C4-2B (cell line): ENCODE measurements at regions not wholly inside any gene's neighbourhood (a gene's known extent, or its start where the extent isn't known, plus 50 kb on each side); places are given as distances from the start of the nearest gene placed in this dataset.
"Not testable (repeated sequence)": the region's sequence is repeated elsewhere in the genome, so short reads cannot be mapped to it uniquely, and the experiment has no call there.

Experiments
- H3K27ac ChIP-seq: fragments of 450-650 bp; 2 replicates; pipeline ENCODE4 v1.5.1; 2017
- ZFX ChIP-seq: fragments of 450-650 bp; IDR thresholded peaks from 2 replicates; pipeline ENCODE4 v1.6.1; 2017
- TF ChIP-seq, protein P1 (sequence below): fragments of 450-650 bp; conservative IDR thresholded peaks from 2 replicates; pipeline ENCODE4 v1.5.1; 2017; ENCODE audit warnings: mild to moderate bottlenecking

DNA sequence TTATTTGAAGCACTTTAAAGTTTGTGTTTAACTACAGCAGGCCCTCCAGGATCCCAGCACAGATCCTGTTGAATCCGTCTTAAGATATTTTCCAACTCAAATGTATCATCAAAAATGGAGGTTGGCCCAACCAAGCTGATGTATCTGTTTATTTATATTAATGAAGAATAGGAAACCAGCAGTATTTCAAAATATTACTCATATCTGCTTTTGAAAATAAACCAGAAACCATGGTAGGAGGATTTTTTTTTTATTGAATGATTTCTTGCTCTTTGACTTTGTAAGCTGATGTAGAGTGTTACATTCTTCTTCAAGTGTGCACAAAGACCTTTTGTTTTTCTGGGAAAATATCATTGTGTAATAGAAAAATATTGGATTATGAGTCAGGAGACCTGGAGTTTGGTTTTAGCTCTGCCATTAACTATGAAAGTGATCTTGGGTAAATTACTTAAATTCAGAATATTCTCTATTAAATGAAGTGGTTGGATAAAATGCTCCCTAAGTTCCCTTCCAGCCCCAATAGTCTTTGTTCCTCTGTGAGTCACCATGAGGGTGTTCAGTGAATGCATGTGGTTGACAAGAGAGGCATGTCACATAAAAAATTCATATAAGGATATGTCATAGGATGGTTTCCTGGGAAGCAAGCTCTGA lies 221.3 kb upstream of the GAP43 start:
- no peak overlapping the region for H3K27ac ChIP-seq

DNA sequence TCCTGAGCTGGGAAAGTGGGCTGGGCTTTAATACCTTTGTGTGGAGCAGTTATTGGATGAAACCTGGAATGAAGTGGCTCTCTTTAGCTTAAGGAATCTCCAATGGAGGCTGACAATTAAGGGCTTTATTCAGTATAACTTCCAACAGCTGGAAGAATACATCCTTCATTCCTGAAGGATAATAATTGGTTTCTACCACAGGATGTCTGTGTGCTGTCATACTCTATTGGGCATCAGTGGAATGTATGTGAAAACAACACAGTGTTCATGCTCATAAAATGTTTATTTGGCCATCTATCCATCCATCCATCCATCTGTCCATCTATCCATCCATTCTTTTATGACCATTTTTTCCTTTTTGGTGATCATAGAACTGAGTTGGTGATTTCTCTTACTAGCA lies 220.7 kb upstream of the GAP43 start:
- H3K27ac ChIP-seq: no peak overlapping the region
- no peak for TF ChIP-seq ZFX
- TF ChIP-seq, protein P1, sequence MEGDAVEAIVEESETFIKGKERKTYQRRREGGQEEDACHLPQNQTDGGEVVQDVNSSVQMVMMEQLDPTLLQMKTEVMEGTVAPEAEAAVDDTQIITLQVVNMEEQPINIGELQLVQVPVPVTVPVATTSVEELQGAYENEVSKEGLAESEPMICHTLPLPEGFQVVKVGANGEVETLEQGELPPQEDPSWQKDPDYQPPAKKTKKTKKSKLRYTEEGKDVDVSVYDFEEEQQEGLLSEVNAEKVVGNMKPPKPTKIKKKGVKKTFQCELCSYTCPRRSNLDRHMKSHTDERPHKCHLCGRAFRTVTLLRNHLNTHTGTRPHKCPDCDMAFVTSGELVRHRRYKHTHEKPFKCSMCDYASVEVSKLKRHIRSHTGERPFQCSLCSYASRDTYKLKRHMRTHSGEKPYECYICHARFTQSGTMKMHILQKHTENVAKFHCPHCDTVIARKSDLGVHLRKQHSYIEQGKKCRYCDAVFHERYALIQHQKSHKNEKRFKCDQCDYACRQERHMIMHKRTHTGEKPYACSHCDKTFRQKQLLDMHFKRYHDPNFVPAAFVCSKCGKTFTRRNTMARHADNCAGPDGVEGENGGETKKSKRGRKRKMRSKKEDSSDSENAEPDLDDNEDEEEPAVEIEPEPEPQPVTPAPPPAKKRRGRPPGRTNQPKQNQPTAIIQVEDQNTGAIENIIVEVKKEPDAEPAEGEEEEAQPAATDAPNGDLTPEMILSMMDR: no peak

More for the DNA sequence above, 221.3 kb upstream of the GAP43 start:
- no peak for TF ChIP-seq ZFX
- TF ChIP-seq, protein P1: no peak

DNA sequence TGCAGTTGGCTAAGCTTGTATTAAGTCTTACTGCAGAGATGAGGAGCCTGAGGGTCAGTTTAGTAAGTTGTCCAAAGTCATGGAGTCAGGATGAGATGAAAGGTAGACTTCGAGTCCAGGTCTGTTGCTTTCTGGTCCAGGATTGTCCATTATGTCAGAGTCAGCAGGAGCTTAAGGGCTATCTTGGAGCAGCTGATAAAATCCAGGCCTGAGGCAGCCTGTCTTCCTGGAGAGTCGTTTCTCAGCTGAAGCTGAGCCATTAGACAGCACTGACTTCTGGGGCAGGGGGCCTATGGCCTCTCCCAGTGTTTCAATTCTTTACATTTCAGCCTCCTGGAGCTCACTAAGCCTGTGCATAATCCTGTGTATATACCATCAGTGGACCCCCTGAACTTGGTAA lies 219.5 kb upstream of the GAP43 start:
- TF ChIP-seq ZFX: no peak
- TF ChIP-seq, protein P1: no peak
- H3K27ac ChIP-seq: no peak overlapping the region

DNA sequence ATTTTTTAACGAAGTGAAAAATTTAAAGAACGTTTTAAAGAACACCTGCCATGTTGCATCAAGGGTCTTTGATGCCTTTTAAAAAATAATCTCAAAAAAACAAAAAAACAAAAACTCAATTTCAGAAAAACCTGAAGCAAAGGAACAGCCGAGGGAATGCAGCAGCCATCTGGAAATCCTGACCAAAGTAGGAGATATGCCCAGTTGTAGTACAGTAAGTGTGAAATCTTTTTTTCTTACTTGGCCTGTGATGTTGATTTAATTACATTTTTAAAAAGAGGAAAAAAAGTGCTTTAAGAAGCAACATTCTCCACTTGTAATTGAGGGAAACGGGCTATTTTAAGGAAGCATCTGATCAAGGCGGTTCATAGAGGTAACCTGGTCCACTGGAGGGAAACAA lies 213.7 kb upstream of the GAP43 start:
- no peak overlapping the region for H3K27ac ChIP-seq
- TF ChIP-seq ZFX: no peak
- TF ChIP-seq, protein P1: no peak

DNA sequence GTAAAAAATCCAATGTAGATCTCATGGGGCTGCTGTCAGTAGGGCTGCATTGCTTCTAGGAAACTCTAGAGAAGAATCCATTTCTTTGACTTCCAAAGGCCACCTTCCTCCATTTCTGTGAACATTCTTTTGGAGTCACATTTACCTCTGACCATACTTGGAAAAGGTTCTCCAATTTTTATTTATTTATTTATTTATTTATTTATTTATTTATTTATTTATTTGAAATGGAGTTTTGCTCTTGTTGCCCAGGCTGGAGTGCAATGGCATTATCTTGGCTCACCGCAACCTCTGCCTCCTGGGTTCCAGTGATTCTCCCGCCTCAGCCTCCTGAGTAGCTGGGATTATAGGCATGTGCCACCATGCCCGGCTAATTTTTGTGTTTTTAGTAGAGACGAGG lies 208.7 kb upstream of the GAP43 start:
- H3K27ac ChIP-seq: not testable (repeated sequence)

DNA sequence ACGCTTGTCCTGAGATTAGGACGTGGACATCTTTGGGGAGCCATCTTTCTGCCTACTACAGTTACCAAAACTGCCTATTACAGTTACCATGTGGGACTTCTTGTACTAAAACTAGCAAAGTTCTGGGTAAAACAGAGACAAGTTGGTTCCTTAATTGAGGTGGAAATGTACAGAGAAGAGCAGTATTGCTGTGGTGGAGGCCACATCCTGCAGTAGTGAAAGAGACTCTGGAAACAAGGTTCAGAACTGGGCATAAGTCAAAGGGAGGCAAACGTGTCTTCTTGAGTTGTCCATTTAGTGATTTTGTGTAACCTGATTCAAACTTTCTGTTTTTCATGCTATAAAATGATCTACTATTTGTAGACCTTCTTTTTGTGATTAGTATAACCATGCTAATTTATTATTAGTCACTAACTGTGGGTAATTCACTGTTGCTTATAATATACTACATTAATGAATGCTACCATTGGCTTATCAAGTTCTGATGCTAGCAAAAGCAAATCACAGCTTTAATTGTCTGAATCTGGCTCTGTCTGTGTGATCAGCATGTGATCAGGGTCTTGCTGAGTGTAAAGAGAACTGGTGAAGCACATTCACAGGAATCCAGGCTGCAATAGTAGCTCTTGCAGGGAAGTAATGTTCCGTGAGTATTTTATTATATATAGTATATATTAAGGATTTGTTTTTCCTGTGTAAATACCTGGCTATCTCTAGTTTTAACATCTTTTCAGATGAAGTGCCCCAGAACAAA lies 207.9 kb upstream of the GAP43 start:
- no peak for TF ChIP-seq ZFX
- TF ChIP-seq, protein P1: no peak
- H3K27ac ChIP-seq: no peak overlapping the region

DNA sequence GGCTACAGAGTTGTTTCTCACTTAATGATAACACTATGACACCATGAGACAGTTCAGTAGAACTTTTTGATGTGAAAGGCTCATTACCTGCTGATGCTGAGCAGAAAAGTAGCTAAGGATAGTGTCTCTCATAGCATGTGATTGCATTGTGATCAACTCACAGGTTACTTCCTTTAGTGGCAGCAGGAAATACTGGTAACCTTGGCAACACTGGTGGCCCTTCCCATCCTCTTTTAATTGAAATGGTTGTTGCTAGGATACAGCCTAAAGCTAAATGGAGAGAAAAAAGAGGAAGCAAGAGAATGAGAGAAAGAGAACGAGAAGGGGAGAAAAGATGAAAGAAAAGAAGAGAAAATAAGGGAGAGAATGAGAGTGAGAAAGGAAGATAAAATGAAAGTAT lies 204.7 kb upstream of the GAP43 start:
- TF ChIP-seq, protein P1: no peak
- TF ChIP-seq ZFX: no peak
- H3K27ac ChIP-seq: no peak overlapping the region

DNA sequence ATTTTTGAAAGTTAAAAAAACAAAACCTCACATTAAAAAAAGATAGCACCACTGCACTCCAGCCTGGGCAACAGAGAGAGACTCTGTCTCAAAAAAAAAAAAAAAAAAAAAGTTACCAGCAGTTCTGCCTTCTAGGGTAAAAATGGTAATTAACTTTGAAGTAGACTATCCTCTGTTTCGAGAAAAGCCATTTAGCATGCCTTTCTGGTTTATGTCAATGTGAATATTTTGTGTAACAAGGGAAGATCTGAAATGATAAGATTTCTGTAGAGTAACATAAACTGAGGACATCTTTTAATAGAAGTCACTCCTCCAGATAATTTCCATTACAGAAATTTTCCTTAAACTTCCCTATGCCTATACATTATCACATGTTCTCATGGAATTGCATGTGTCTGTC lies 203.2 kb upstream of the GAP43 start:
- H3K27ac ChIP-seq: no peak overlapping the region
- TF ChIP-seq ZFX: no peak
- TF ChIP-seq, protein P1: no peak
